ENCODE measurements at regions not wholly inside any gene's neighbourhood (a gene's known extent, or its start where the extent isn't known, plus 50 kb on each side); places are given as distances from the start of the nearest gene placed in this dataset.

DNA sequence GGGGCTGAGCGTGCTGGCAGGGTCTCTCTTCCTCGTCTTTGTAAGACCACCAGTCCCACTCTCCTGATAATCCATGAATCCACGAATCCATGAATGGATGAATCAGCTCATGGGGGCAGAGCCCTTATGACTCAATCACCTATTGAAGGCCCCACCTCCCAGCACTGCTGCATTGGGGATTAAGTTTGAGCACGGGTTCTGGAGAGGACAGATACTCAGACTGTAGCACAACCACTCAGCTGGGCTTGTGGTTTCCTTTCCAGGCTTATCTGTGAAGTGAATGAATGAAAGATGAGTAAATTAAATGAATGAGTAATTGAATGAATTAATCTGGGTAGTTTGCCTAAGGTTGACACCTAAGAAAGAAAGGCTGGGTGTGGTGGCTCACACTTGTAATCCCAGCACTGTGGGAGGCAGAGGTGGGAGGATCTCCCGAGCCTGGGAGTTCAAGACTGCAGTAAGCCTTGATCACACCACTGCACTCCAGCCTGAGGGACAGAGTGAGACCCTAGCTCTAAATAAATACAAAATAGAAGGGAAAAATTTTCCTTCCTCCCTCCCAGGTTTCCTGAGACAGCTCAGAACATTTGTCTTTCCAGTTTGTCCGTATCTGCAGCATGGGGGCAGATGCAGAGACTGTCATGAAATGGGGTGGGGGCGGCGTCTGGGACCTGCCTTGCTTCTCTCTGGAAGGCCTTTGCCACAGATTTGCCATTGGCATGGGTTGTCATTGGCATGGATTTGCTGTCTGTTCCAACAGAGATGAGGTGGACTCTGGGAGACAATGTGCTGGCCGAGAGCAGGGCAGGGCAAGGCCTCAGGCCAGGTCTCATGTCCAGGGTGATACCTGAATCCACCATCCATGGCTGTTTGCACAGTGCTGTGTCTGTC, 187.7 kb upstream of the C1orf174 start:
- DNase-seq = no peak
- Histone ChIP-seq H3K4me1 (peaks cover 10% of the 10 kb centered on the region), H3K27me3 (no peaks in the 10 kb centered on the region), H3K36me3 (ENCODE audit: low read depth, missing control alignments) (no peaks in the 10 kb centered on the region), H3K9me3 (no peaks in the 10 kb centered on the region), H3K4me3 (no peak overlapping the region), H3K27ac (no peak overlapping the region)
- WGBS, 2 donors = 82 to 89% methylated on average over 7 to 9 of the region's 9 CpGs
- intact Hi-C loops (cut with DNase I; ENCODE audit: low total_unique reads) = no loop called here
- TF ChIP-seq, protein P1, sequence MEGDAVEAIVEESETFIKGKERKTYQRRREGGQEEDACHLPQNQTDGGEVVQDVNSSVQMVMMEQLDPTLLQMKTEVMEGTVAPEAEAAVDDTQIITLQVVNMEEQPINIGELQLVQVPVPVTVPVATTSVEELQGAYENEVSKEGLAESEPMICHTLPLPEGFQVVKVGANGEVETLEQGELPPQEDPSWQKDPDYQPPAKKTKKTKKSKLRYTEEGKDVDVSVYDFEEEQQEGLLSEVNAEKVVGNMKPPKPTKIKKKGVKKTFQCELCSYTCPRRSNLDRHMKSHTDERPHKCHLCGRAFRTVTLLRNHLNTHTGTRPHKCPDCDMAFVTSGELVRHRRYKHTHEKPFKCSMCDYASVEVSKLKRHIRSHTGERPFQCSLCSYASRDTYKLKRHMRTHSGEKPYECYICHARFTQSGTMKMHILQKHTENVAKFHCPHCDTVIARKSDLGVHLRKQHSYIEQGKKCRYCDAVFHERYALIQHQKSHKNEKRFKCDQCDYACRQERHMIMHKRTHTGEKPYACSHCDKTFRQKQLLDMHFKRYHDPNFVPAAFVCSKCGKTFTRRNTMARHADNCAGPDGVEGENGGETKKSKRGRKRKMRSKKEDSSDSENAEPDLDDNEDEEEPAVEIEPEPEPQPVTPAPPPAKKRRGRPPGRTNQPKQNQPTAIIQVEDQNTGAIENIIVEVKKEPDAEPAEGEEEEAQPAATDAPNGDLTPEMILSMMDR (IDR thresholded peaks at IDR 0.05) = no peak
- no peak for TF ChIP-seq POLR2A (IDR thresholded peaks at IDR 0.05)

DNA sequence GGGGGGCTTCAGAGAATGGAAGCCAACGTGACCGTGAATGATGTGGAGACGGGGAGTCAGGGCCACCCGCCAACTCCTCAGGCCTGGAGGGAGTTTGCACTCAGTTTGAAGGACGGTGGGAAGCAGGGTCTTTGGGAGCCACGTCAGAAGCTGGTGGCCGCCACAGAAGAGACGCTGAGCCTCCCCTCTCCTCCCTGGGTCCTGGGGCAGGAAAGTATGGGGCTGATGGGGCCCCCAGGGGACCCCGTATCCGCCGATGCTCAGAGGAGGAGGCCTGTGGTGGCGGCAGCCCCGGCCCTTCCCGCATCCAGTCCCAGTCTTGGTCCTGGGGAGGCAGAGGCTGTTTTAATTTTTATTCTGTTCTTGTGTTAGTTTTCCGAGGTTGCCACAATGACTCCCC, 188.6 kb upstream of the C1orf174 start:
- TF ChIP-seq, protein P1 (IDR thresholded peaks at IDR 0.05) = no peak
- no peak for TF ChIP-seq POLR2A (IDR thresholded peaks at IDR 0.05)
- no peaks in the 10 kb centered on the region for H3K9me3 ChIP-seq

GRCh38 chr1:4089421-4090175, 189.5 kb upstream of the C1orf174 start:
- no peak for DNase-seq
- intact Hi-C loops (cut with DNase I; ENCODE audit: low total_unique reads) = no loop called here
- no peak overlapping the region for H3K27ac ChIP-seq
- H3K9me3 ChIP-seq = no peaks in the 10 kb centered on the region
- H3K27me3 ChIP-seq = no peaks in the 10 kb centered on the region
- no peak overlapping the region for H3K4me3 ChIP-seq
- TF ChIP-seq, protein P1 (IDR thresholded peaks at IDR 0.05) = no peak
- no peak for TF ChIP-seq POLR2A (IDR thresholded peaks at IDR 0.05)
- H3K36me3 ChIP-seq (ENCODE audit: low read depth, missing control alignments) = no peaks in the 10 kb centered on the region
- 90 to 91% methylated on average over 3 to 15 of the region's 15 CpGs for WGBS, 2 donors
- no peaks in the 10 kb centered on the region for H3K4me1 ChIP-seq

More for the DNA sequence above, 188.6 kb upstream of the C1orf174 start:
- Histone ChIP-seq H3K4me1 (peaks cover 1% of the 10 kb centered on the region), H3K4me3 (no peak overlapping the region), H3K27ac (no peak overlapping the region), H3K36me3 (ENCODE audit: low read depth, missing control alignments) (no peaks in the 10 kb centered on the region), H3K27me3 (no peaks in the 10 kb centered on the region)
- 87 to 93% methylated on average over 15 of the region's 15 CpGs for WGBS, 2 donors
- DNase-seq = no peak
- intact Hi-C loops (cut with DNase I; ENCODE audit: low total_unique reads) = no loop called here

GRCh38 chr1:4090556-4090955, 190.5 kb upstream of the C1orf174 start:
- Histone ChIP-seq H3K4me1 (no peaks in the 10 kb centered on the region), H3K27ac (no peak overlapping the region), H3K4me3 (no peak overlapping the region), H3K9me3 (no peaks in the 10 kb centered on the region), H3K27me3 (no peaks in the 10 kb centered on the region), H3K36me3 (ENCODE audit: low read depth, missing control alignments) (no peaks in the 10 kb centered on the region)
- intact Hi-C loops (cut with DNase I; ENCODE audit: low total_unique reads) = no loop called here
- DNase-seq = no peak
- TF ChIP-seq POLR2A (IDR thresholded peaks at IDR 0.05) = no peak
- TF ChIP-seq, protein P1 (IDR thresholded peaks at IDR 0.05) = no peak
- 87% methylated on average over 3 to 5 of the region's 5 CpGs for WGBS, 2 donors
